ENCODE measurements at regions not wholly inside any gene's neighbourhood (a gene's known extent, or its start where the extent isn't known, plus 50 kb on each side); places are given as distances from the start of the nearest gene placed in this dataset.

GRCh38 chr6:4301871-4302270, 166.5 kb upstream of the ECI2 start:
- 67 to 72% (median 68%) methylated on average over 2 of the region's 2 CpGs for WGBS, 5 donors
- intact Hi-C loops (cut with DNase I; ENCODE audit: low total_unique reads): no loop called here
- H3K4me1 ChIP-seq: no peaks in the 10 kb centered on the region

GRCh38 chr6:4300917-4301316, 165.5 kb upstream of the ECI2 start:
- TF ChIP-seq POLR2A (IDR thresholded peaks at IDR 0.05) (no peak), POLR2AphosphoS5 (IDR thresholded peaks at IDR 0.05) (no peak), CTCF (IDR thresholded peaks at IDR 0.05) (no peak), EP300 (IDR thresholded peaks at IDR 0.05) (no peak)
- WGBS, 5 donors: 73 to 81% (median 77%) methylated on average over 5 of the region's 5 CpGs
- Histone ChIP-seq H3K27me3 (no peaks in the 10 kb centered on the region), H3K36me3 (no peaks in the 10 kb centered on the region), H3K9me3 (peaks cover 0 to 11% (median 0%) of the 10 kb centered on the region in 4 donors), H3K4me3 (no peak overlapping the region), H3K4me1 (no peaks in the 10 kb centered on the region), H3K27ac (no peak overlapping the region)
- intact Hi-C loops (cut with DNase I; ENCODE audit: low total_unique reads): no loop called here
- no peak for DNase-seq

More at GRCh38 chr6:4301871-4302270, 166.5 kb upstream of the ECI2 start:
- no peaks in the 10 kb centered on the region for H3K36me3 ChIP-seq
- H3K9me3 ChIP-seq: peaks cover 0 to 11% (median 0%) of the 10 kb centered on the region in 4 donors
- no peak for TF ChIP-seq POLR2AphosphoS5 (IDR thresholded peaks at IDR 0.05)
- no peak for TF ChIP-seq POLR2A (IDR thresholded peaks at IDR 0.05)
- TF ChIP-seq EP300 (IDR thresholded peaks at IDR 0.05): no peak
- no peak for TF ChIP-seq CTCF (IDR thresholded peaks at IDR 0.05)
- H3K4me3 ChIP-seq: no peak overlapping the region
- no peaks in the 10 kb centered on the region for H3K27me3 ChIP-seq
- H3K27ac ChIP-seq: no peak overlapping the region
- DNase-seq: no peak

GRCh38 chr6:4299476-4299875, 164.1 kb upstream of the ECI2 start:
- TF ChIP-seq POLR2A (IDR thresholded peaks at IDR 0.05) (no peak), POLR2AphosphoS5 (IDR thresholded peaks at IDR 0.05) (no peak), EP300 (IDR thresholded peaks at IDR 0.05) (no peak), CTCF (IDR thresholded peaks at IDR 0.05) (no peak)
- DNase-seq: no peak
- Histone ChIP-seq H3K27me3 (no peaks in the 10 kb centered on the region), H3K27ac (no peak overlapping the region), H3K36me3 (no peaks in the 10 kb centered on the region), H3K4me1 (no peaks in the 10 kb centered on the region), H3K9me3 (peaks cover 0 to 11% (median 0%) of the 10 kb centered on the region in 4 donors), H3K4me3 (no peak overlapping the region)
- WGBS, 5 donors: 75 to 84% (median 83%) methylated on average over 4 of the region's 4 CpGs
- intact Hi-C loops (cut with DNase I; ENCODE audit: low total_unique reads): no loop called here

GRCh38 chr6:4297348-4297747, 162.0 kb upstream of the ECI2 start:
- Histone ChIP-seq H3K36me3 (no peaks in the 10 kb centered on the region), H3K27me3 (no peaks in the 10 kb centered on the region), H3K27ac (no peak overlapping the region), H3K4me1 (no peaks in the 10 kb centered on the region), H3K4me3 (no peak overlapping the region), H3K9me3 (peaks cover 0 to 11% (median 0%) of the 10 kb centered on the region in 4 donors)
- 86 to 92% (median 91%) methylated on average over 7 of the region's 7 CpGs for WGBS, 5 donors
- no peak for DNase-seq
- intact Hi-C loops (cut with DNase I; ENCODE audit: low total_unique reads): no loop called here
- no peak for TF ChIP-seq POLR2A (IDR thresholded peaks at IDR 0.05)
- TF ChIP-seq EP300 (IDR thresholded peaks at IDR 0.05): no peak
- TF ChIP-seq POLR2AphosphoS5 (IDR thresholded peaks at IDR 0.05): no peak
- no peak for TF ChIP-seq CTCF (IDR thresholded peaks at IDR 0.05)

All from stomach (tissue), 8 donors.